Neural cell (in vitro differentiated cells): ENCODE measurements at regions not wholly inside any gene's neighbourhood (a gene's known extent, or its start where the extent isn't known, plus 50 kb on each side); places are given as distances from the start of the nearest gene placed in this dataset.

ENCODE experiments used
- H2AFZ ChIP-seq: fragments of 200-600, 300-800 bp; sonication (generic), shearing (Covaris generic); 2 replicates; pipeline ENCODE4 v1.6.0; 2014; ENCODE audit warnings: low read depth, mild to moderate bottlenecking, antibody characterized with exemption, low read length, moderate library complexity
- H3F3A ChIP-seq: fragments of 200-600 bp; shearing (Covaris generic); 2 replicates; pipeline ENCODE4 v1.6.1; 2016; ENCODE audit warnings: mild to moderate bottlenecking, moderate library complexity, mixed read lengths, antibody characterized with exemption, low read length; ENCODE audit not compliant: insufficient read depth, poor library complexity, severe bottlenecking
- H3K27ac ChIP-seq: fragments of 200-600, 300-800 bp; sonication (generic), shearing (Covaris generic); 2 replicates; pipeline ENCODE4 v1.5.1; 2014; ENCODE audit warnings: mild to moderate bottlenecking, low read length, moderate library complexity
- H3K27me3 ChIP-seq: fragments of 300-800, 200-600 bp; sonication (generic), shearing (Covaris generic); 2 replicates; pipeline ENCODE4 v1.6.0; 2014; ENCODE audit warnings: mild to moderate bottlenecking, low read depth, low read length, moderate library complexity; ENCODE audit not compliant: insufficient read depth
- H3K36me3 ChIP-seq: fragments of 300-800, 200-600 bp; sonication (generic), shearing (Covaris generic); 2 replicates; pipeline ENCODE4 v1.5.1; 2014; ENCODE audit warnings: mild to moderate bottlenecking, antibody characterized with exemption, low read length, moderate library complexity; ENCODE audit not compliant: insufficient read depth
- H3K4me2 ChIP-seq: fragments of 300-800, 200-600 bp; sonication (generic), shearing (Covaris generic); 2 replicates; pipeline ENCODE4 v1.6.0; 2014; ENCODE audit warnings: mild to moderate bottlenecking, low read length
- H3K4me3 ChIP-seq: fragments of 300-800, 200-600 bp; sonication (generic), shearing (Covaris generic); 2 replicates; pipeline ENCODE4 v1.5.1; 2014; ENCODE audit warnings: mild to moderate bottlenecking, low read length, moderate library complexity
- H3K79me2 ChIP-seq: fragments of 200-600 bp; shearing (Covaris generic); replicated peaks from 2 replicates; pipeline ENCODE4 v1.6.0; 2014; ENCODE audit warnings: mild to moderate bottlenecking, low read length, moderate library complexity; ENCODE audit not compliant: insufficient read depth
- H3K9ac ChIP-seq: fragments of 300-800, 200-600 bp; sonication (generic), shearing (Covaris generic); 2 replicates; pipeline ENCODE4 v1.6.1; 2016; ENCODE audit warnings: mild to moderate bottlenecking, low read length, mixed read lengths
- H3K9me2 ChIP-seq: fragments of 200-600 bp; shearing (Covaris generic); 2 replicates; pipeline ENCODE4 v1.6.1; 2016; ENCODE audit warnings: mild to moderate bottlenecking, low read length, mixed read lengths; ENCODE audit not compliant: insufficient read depth
- H3K9me3 ChIP-seq: fragments of 200-600, 300-800 bp; sonication (generic), shearing (Covaris generic); 2 replicates; pipeline ENCODE4 v1.6.1; 2016; ENCODE audit warnings: mild to moderate bottlenecking, mixed run types, low read length, moderate library complexity, mixed read lengths
- H4K20me1 ChIP-seq: fragments of 200-600 bp; shearing (Covaris generic); 2 replicates; pipeline ENCODE4 v1.6.1; 2016; ENCODE audit warnings: mild to moderate bottlenecking, mixed run types; ENCODE audit not compliant: insufficient read depth
- CTCF ChIP-seq: fragments of 450-650 bp; IDR thresholded peaks from 2 replicates; pipeline ENCODE4 v1.5.1; 2014; ENCODE audit warnings: antibody characterized with exemption, mild to moderate bottlenecking, moderate library complexity; ENCODE audit not compliant: poor library complexity, severe bottlenecking
- EP300 ChIP-seq: fragments of 450-650 bp; conservative IDR thresholded peaks from 2 replicates; pipeline ENCODE4 v1.6.1; 2014; ENCODE audit warnings: antibody characterized with exemption, mild to moderate bottlenecking, moderate library complexity; ENCODE audit not compliant: poor library complexity, severe bottlenecking
- EZH2 ChIP-seq: fragments of 200-600, 300-800 bp; shearing (Covaris generic), sonication (generic); IDR thresholded peaks from 2 replicates; pipeline ENCODE4 v1.6.1; 2014; ENCODE audit warnings: antibody characterized with exemption, low read length, borderline replicate concordance, mild to moderate bottlenecking; ENCODE audit not compliant: insufficient read depth, poor library complexity, severe bottlenecking
- MXI1 ChIP-seq: fragments of 450-650 bp; conservative IDR thresholded peaks from 2 replicates; pipeline ENCODE4 v1.6.1; 2014; ENCODE audit warnings: antibody characterized with exemption, mild to moderate bottlenecking; ENCODE audit not compliant: poor library complexity, severe bottlenecking
- POLR2AphosphoS5 ChIP-seq: IDR thresholded peaks from 2 replicates; pipeline ENCODE4 v1.6.1; 2012
- RAD21 ChIP-seq: fragments of 450-650 bp; conservative IDR thresholded peaks from 2 replicates; pipeline ENCODE4 v1.6.1; 2014; ENCODE audit warnings: antibody characterized with exemption, mild to moderate bottlenecking, moderate library complexity
- SMC3 ChIP-seq: fragments of 450-650 bp; conservative IDR thresholded peaks from 2 replicates; pipeline ENCODE4 v1.6.1; 2014; ENCODE audit warnings: antibody characterized with exemption, mild to moderate bottlenecking, moderate library complexity; ENCODE audit not compliant: poor library complexity
- TAF1 ChIP-seq: IDR thresholded peaks from 2 replicates; pipeline ENCODE4 v1.6.1; 2012; ENCODE audit warnings: low read depth
- TF ChIP-seq, protein P1 (sequence below): IDR thresholded peaks from 2 replicates; pipeline ENCODE4 v1.6.1; 2012; ENCODE audit warnings: borderline replicate concordance

GRCh38 chr18:67342159-67342558, 174.4 kb downstream of the DSEL start:
- no peak for TF ChIP-seq EP300
- TF ChIP-seq, protein P1, sequence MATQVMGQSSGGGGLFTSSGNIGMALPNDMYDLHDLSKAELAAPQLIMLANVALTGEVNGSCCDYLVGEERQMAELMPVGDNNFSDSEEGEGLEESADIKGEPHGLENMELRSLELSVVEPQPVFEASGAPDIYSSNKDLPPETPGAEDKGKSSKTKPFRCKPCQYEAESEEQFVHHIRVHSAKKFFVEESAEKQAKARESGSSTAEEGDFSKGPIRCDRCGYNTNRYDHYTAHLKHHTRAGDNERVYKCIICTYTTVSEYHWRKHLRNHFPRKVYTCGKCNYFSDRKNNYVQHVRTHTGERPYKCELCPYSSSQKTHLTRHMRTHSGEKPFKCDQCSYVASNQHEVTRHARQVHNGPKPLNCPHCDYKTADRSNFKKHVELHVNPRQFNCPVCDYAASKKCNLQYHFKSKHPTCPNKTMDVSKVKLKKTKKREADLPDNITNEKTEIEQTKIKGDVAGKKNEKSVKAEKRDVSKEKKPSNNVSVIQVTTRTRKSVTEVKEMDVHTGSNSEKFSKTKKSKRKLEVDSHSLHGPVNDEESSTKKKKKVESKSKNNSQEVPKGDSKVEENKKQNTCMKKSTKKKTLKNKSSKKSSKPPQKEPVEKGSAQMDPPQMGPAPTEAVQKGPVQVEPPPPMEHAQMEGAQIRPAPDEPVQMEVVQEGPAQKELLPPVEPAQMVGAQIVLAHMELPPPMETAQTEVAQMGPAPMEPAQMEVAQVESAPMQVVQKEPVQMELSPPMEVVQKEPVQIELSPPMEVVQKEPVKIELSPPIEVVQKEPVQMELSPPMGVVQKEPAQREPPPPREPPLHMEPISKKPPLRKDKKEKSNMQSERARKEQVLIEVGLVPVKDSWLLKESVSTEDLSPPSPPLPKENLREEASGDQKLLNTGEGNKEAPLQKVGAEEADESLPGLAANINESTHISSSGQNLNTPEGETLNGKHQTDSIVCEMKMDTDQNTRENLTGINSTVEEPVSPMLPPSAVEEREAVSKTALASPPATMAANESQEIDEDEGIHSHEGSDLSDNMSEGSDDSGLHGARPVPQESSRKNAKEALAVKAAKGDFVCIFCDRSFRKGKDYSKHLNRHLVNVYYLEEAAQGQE = no peak
- no peak for TF ChIP-seq RAD21
- no peak for TF ChIP-seq MXI1
- TF ChIP-seq EZH2 = no peak
- TF ChIP-seq TAF1 = no peak
- H2AFZ ChIP-seq = no peak overlapping the region
- H3F3A ChIP-seq = no peaks in the 10 kb centered on the region
- no peak overlapping the region for H3K27ac ChIP-seq
- H3K36me3 ChIP-seq = no peaks in the 10 kb centered on the region
- H3K4me2 ChIP-seq = no peak overlapping the region
- no peak overlapping the region for H3K9ac ChIP-seq
- no peaks in the 10 kb centered on the region for H3K27me3 ChIP-seq
- H3K9me3 ChIP-seq = no peaks in the 10 kb centered on the region
- H3K79me2 ChIP-seq = no peaks in the 10 kb centered on the region
- no peaks in the 10 kb centered on the region for H4K20me1 ChIP-seq
- no peak overlapping the region for H3K4me3 ChIP-seq
- no peaks in the 10 kb centered on the region for H3K9me2 ChIP-seq

GRCh38 chr18:67337696-67338095, 178.8 kb downstream of the DSEL start:
- Histone ChIP-seq H3K9me3 (no peaks in the 10 kb centered on the region), H4K20me1 (no peaks in the 10 kb centered on the region), H3K9ac (no peak overlapping the region), H3K4me2 (no peak overlapping the region), H3K36me3 (no peaks in the 10 kb centered on the region), H3K27me3 (no peaks in the 10 kb centered on the region), H3F3A (no peaks in the 10 kb centered on the region), H3K4me3 (no peak overlapping the region), H3K79me2 (no peaks in the 10 kb centered on the region), H3K27ac (no peak overlapping the region), H3K9me2 (no peaks in the 10 kb centered on the region), H2AFZ (no peak overlapping the region)
- TF ChIP-seq, protein P1 = no peak
- no peak for TF ChIP-seq RAD21
- TF ChIP-seq POLR2AphosphoS5 = no peak
- TF ChIP-seq SMC3 = no peak
- no peak for TF ChIP-seq TAF1
- no peak for TF ChIP-seq MXI1
- no peak for TF ChIP-seq CTCF
- no peak for TF ChIP-seq EZH2
- TF ChIP-seq EP300 = no peak
